ENCODE measurements at regions not wholly inside any gene's neighbourhood (a gene's known extent, or its start where the extent isn't known, plus 50 kb on each side); places are given as distances from the start of the nearest gene placed in this dataset.

DNA sequence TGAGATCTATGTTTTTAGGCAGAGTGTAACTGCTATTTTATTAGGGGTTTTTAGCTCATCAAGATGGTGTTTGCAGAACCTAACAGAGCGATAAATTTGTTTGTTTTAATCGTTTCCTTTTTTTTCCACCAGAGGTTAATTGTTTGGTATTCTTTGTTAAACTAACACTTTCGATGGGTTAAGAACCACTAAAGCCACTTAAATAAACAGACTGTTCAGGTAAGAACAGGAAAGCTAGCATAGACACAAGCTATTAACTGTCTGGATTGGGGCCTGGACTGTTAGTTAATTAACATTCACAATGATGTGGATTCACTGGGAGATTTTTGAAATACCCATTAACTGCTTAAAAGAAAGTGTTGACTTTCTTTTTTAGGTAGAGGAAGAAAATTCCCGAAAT, 209.0 kb upstream of the COPS8 start:
- TF ChIP-seq, protein P1, sequence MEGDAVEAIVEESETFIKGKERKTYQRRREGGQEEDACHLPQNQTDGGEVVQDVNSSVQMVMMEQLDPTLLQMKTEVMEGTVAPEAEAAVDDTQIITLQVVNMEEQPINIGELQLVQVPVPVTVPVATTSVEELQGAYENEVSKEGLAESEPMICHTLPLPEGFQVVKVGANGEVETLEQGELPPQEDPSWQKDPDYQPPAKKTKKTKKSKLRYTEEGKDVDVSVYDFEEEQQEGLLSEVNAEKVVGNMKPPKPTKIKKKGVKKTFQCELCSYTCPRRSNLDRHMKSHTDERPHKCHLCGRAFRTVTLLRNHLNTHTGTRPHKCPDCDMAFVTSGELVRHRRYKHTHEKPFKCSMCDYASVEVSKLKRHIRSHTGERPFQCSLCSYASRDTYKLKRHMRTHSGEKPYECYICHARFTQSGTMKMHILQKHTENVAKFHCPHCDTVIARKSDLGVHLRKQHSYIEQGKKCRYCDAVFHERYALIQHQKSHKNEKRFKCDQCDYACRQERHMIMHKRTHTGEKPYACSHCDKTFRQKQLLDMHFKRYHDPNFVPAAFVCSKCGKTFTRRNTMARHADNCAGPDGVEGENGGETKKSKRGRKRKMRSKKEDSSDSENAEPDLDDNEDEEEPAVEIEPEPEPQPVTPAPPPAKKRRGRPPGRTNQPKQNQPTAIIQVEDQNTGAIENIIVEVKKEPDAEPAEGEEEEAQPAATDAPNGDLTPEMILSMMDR (IDR thresholded peaks at IDR 0.05), result no peak
- TF ChIP-seq, protein P2, sequence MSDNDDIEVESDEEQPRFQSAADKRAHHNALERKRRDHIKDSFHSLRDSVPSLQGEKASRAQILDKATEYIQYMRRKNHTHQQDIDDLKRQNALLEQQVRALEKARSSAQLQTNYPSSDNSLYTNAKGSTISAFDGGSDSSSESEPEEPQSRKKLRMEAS (CRISPR knock-in tag; IDR thresholded peaks at IDR 0.05), result no peak
- TF ChIP-seq, protein P3, sequence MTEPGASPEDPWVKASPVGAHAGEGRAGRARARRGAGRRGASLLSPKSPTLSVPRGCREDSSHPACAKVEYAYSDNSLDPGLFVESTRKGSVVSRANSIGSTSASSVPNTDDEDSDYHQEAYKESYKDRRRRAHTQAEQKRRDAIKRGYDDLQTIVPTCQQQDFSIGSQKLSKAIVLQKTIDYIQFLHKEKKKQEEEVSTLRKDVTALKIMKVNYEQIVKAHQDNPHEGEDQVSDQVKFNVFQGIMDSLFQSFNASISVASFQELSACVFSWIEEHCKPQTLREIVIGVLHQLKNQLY (CRISPR knock-in tag; IDR thresholded peaks at IDR 0.05), result no peak
- no peak for TF ChIP-seq CREB1 (CRISPR knock-in tag; IDR thresholded peaks at IDR 0.05)
- TF ChIP-seq JUN (CRISPR knock-in tag; IDR thresholded peaks at IDR 0.05), result no peak
- no peak for TF ChIP-seq RORB (CRISPR knock-in tag; IDR thresholded peaks at IDR 0.05)
- TF ChIP-seq TP53 (CRISPR knock-in tag; IDR thresholded peaks at IDR 0.05), result no peak
- TF ChIP-seq TCF7 (CRISPR knock-in tag; IDR thresholded peaks at IDR 0.05; ENCODE audit: low read depth), result no peak
